DMS53 treated with DMSO at 0.1 percent for 48 hours (cell line): ENCODE measurements at regions not wholly inside any gene's neighbourhood (a gene's known extent, or its start where the extent isn't known, plus 50 kb on each side); places are given as distances from the start of the nearest gene placed in this dataset.
"Not testable (repeated sequence)": the region's sequence is repeated elsewhere in the genome, so short reads cannot be mapped to it uniquely, and the experiment has no call there.

Source experiments
- DNase-seq: peaks from one replicate; lab custom pipeline; 2025; ENCODE audit not compliant: unreplicated experiment; lab: John Stamatoyannopoulos, UW

GRCh38 chr1:95297906-95298305 is 63.9 kb downstream of the RWDD3 start:
- DNase-seq, result not testable (repeated sequence)

- no peak for DNase-seq
These were observed 67.1 kb downstream of the RWDD3 start for GRCh38 chr1:95301091-95301490.

- no peak for DNase-seq
These were observed 67.6 kb downstream of the RWDD3 start for GRCh38 chr1:95301614-95302013.

DNA sequence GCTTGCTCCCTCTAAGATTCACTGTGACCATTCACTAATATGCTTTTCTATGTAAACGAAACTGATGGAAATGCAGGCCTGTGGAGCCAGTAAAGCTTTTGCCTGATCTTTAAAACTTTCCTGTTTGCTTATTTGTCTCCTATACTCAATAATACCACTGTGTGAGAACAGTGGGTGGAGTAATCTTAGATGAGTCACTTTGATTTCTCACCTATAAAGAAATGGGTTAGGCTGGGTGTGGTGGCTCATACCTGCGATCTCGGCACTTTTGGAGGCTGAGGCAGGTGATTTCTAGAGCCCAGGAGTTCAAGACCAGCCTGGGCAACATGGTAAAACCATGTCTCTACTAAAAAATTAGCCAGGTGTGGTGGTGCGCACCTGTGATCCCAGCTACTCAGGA is 70.8 kb downstream of the RWDD3 start:
- DNase-seq, result no peak

DNA sequence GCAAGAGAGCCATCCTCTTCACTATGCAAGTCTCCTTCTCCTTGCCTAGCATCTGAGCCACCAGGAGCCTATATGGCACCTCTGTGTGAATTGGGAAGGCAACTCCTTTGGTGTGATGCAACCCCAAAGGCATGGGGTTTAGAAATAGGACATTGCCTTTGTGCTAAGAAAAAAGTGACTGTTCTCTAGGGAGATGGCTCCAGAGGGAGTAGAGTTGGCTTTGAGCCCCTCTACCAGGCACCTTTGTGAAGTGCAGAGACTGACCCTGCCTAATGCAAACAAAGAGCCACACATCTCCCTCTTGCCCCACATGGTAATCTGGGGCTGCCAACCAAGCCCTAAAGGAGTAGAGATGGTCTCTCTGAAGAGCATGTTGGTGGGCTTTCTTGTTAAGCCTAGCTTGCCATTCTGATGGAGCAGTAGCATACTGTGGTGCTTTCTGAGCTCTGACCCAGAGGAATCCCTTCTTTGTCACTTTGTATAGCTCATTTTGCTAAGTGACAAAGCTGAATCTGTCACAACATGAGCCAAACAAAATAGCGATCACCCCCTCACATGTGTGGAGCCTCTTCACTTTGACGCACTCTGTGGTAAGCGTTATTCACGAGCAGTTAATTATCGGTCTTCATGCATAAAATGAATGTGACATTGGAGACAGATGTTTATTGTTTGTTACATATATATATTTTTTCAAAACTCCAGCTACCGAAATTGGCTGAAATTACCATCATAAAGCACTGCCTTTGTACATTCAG is 74.4 kb downstream of the RWDD3 start:
- no peak for DNase-seq

- DNase-seq, result peak; percentile 75
These were observed 75.0 kb downstream of the RWDD3 start for GRCh38 chr1:95309031-95309471.

DNA sequence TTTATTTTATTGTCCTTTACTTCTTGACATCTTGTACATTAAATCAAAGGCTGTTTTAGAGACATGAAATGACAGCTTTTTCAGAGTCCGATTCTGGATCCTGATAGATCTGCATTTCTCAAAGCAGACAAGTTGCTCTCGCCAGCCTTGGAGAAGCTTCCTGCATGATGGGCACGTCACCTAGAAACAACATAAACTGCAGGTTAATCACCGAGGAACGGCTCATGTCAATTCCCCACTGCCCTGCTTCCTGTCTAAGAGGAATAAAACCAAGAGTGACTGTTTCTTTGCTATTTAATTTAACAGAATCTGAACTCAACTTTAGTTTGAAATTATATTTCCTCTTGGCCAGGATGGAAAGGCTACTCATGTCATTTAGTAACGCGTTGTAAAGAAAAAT is 77.0 kb downstream of the RWDD3 start:
- peak; percentile 68 for DNase-seq

GRCh38 chr1:95311762-95312161 is 77.8 kb downstream of the RWDD3 start:
- DNase-seq, result no peak

- no peak for DNase-seq
These were observed 78.2 kb downstream of the RWDD3 start for GRCh38 chr1:95312181-95312580.

GRCh38 chr1:95313527-95313926 is 79.5 kb downstream of the RWDD3 start:
- no peak for DNase-seq

GRCh38 chr1:95321531-95321930 is 87.5 kb downstream of the RWDD3 start:
- DNase-seq, result no peak

DNA sequence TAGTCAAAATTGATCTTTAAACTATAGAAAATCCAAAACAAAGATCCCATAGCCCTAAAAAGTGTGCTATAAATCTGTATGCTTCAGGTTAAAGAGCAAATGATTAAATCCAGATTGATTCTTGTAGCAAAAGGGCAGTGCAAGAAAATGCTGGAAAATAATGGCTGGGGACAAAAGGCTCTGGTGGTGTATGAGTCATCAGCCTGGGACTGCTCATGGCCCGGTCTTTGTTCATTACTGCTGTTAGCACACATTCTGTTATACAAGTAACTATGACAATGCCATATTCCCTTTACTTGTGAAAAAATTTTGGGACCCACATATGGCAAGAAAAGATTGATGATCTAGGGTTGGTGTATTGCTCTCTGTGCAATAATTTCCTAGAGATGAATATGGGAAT is 89.1 kb downstream of the RWDD3 start:
- peak; percentile 77 for DNase-seq

- DNase-seq, result no peak
These were observed 91.3 kb downstream of the RWDD3 start for GRCh38 chr1:95325349-95325748.

DNA sequence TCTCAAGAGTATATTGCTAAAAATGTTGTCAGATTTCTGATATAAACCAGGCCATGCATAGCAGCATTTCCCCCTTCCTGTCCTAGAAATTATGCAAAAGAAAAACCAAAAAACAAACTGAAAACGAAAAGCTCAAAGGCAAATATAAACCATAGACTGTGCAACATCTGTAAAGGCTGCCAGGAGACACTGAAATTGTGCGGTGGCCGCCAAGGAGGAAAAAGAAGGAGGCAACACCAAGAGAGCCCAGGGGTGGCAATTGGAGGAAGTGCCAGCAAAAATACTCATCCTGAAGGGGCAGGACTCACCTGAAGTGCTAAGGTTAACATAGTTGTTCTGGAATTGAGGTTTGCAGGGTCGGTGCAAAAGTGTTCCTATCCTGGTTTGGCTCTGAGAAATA is 92.0 kb downstream of the RWDD3 start:
- no peak for DNase-seq

GRCh38 chr1:95332754-95333153 is 98.7 kb downstream of the RWDD3 start:
- DNase-seq, result no peak

- DNase-seq, result no peak
These were observed 105.4 kb downstream of the RWDD3 start for GRCh38 chr1:95339377-95339776.

GRCh38 chr1:95340061-95340460 is 106.1 kb downstream of the RWDD3 start:
- no peak for DNase-seq

GRCh38 chr1:95352767-95353166 is 118.8 kb downstream of the RWDD3 start:
- DNase-seq, result peak; percentile 95

DNA sequence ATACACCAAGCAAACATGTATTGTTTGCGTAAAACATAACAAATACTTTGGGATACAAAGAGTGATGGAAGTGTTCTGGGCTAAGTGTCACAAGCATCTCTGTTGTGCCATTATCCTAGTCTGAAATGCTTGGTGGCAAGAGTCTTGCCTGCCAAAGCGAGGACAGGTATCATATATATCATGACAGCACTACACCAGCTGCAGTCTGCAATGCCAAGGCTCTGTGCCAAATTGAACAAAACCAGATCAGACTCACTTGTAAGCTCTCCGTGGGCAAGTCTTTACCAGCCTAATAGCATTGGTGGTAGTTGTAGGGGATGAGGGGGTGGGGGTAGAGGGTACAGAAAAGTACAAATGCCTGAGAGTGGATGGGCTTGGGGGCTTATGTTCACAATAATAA is 119.2 kb downstream of the RWDD3 start:
- DNase-seq, result no peak

DNA sequence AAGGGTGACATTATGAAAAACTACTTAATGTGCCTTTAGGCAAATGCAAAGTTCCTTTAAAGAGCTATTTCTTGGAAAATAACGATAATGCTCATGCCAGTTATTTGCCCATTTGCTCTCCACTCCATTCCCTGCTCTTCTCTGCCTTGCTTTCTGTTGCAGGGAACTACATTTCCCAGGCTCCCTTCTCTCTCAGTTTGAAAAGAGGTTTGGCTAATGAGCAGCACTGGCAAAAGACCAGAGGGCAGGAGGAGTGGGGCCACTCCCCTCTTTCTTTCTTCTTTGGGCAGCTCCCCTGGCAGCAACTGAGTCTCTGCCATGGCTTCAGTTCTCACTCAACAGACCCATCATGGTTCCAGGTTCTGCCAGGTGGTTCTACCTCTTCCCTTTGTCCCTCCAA is 130.5 kb downstream of the RWDD3 start:
- no peak for DNase-seq

GRCh38 chr1:95366498-95366897 is 132.5 kb downstream of the RWDD3 start:
- no peak for DNase-seq

GRCh38 chr1:95368178-95368577 is 134.2 kb downstream of the RWDD3 start:
- DNase-seq, result no peak

DNA sequence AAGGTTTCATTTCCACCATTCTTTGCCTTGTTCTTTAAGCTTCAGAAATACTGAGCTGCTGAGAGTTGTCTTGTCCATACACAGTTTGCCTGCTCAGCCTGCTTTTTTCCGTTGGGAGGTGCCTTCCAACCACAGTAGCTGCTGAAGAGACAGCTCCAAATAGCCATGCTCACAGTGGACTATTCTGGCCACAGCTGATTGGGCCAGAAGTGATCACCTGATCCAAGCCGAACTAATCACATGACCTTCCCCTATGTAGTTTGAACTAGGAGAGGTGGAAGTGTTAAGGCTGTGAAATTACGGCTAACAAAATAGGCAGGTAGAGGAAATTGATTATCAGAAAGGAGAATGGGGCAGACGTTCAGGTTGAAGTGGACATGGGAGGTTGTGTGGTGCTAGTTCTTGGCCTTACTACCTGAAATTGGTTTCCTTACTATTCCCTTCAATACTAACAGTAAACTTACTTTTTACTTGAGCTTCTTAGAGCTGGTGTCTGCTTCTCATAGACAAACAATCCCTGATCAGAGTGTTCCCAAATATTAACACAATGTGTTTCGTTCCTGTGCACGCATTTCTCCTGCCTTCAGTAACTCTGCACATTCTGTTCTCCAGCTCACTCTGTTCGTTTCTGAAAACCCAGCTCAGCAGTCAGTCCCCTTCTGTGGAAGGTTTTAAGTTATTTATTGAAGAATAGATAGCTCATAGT is 136.1 kb downstream of the RWDD3 start:
- peak; percentile 74 for DNase-seq
